ENCODE measurements at regions not wholly inside any gene's neighbourhood (a gene's known extent, or its start where the extent isn't known, plus 50 kb on each side); places are given as distances from the start of the nearest gene placed in this dataset.

GRCh38 chr18:55863876-55864275, 275.9 kb upstream of the TCF4 start:
- no peak for DNase-seq (ENCODE audit: low spot score)

GRCh38 chr18:55863391-55863706, 275.4 kb upstream of the TCF4 start:
- peaks cover 3% of the 10 kb centered on the region for H3K4me1 ChIP-seq (ENCODE audit: insufficient read depth, poor library complexity, severe bottlenecking)

More at GRCh38 chr18:55863876-55864275, 275.9 kb upstream of the TCF4 start:
- Histone ChIP-seq H3K4me3 (ENCODE audit: severe bottlenecking) (no peak overlapping the region), H3K9me3 (ENCODE audit: severe bottlenecking) (no peaks in the 10 kb centered on the region), H3K27me3 (ENCODE audit: insufficient read depth, poor library complexity, severe bottlenecking) (no peaks in the 10 kb centered on the region), H3K36me3 (ENCODE audit: low read depth) (no peaks in the 10 kb centered on the region), H3K27ac (ENCODE audit: poor library complexity, severe bottlenecking) (no peak overlapping the region), H3K4me1 (ENCODE audit: insufficient read depth, poor library complexity, severe bottlenecking) (no peaks in the 10 kb centered on the region)
- no peak for TF ChIP-seq CTCF (IDR thresholded peaks at IDR 0.05; ENCODE audit: poor library complexity, severe bottlenecking)
- no peak for ATAC-seq (ENCODE audit: low read depth)

GRCh38 chr18:55862693-55863390, 274.9 kb upstream of the TCF4 start:
- Histone ChIP-seq H3K27ac (ENCODE audit: poor library complexity, severe bottlenecking) (no peak overlapping the region), H3K4me1 (ENCODE audit: insufficient read depth, poor library complexity, severe bottlenecking) (peaks cover 8% of the 10 kb centered on the region), H3K27me3 (ENCODE audit: insufficient read depth, poor library complexity, severe bottlenecking) (no peaks in the 10 kb centered on the region), H3K4me3 (ENCODE audit: severe bottlenecking) (no peak overlapping the region), H3K36me3 (ENCODE audit: low read depth) (no peaks in the 10 kb centered on the region), H3K9me3 (ENCODE audit: severe bottlenecking) (no peaks in the 10 kb centered on the region)
- DNase-seq (ENCODE audit: low spot score): no peak
- TF ChIP-seq CTCF (IDR thresholded peaks at IDR 0.05; ENCODE audit: poor library complexity, severe bottlenecking): no peak
- ATAC-seq (ENCODE audit: low read depth): no peak

More at GRCh38 chr18:55863391-55863706, 275.4 kb upstream of the TCF4 start:
- Histone ChIP-seq H3K36me3 (ENCODE audit: low read depth) (no peaks in the 10 kb centered on the region), H3K4me3 (ENCODE audit: severe bottlenecking) (no peak overlapping the region), H3K27ac (ENCODE audit: poor library complexity, severe bottlenecking) (no peak overlapping the region), H3K27me3 (ENCODE audit: insufficient read depth, poor library complexity, severe bottlenecking) (no peaks in the 10 kb centered on the region), H3K9me3 (ENCODE audit: severe bottlenecking) (no peaks in the 10 kb centered on the region)
- DNase-seq (ENCODE audit: low spot score) (no peak), ATAC-seq (ENCODE audit: low read depth) (no peak)
- TF ChIP-seq CTCF (IDR thresholded peaks at IDR 0.05; ENCODE audit: poor library complexity, severe bottlenecking): no peak

- Histone ChIP-seq H3K4me3 (ENCODE audit: severe bottlenecking) (no peak overlapping the region), H3K4me1 (ENCODE audit: insufficient read depth, poor library complexity, severe bottlenecking) (peaks cover 23% of the 10 kb centered on the region), H3K27me3 (ENCODE audit: insufficient read depth, poor library complexity, severe bottlenecking) (no peaks in the 10 kb centered on the region), H3K36me3 (ENCODE audit: low read depth) (no peaks in the 10 kb centered on the region), H3K27ac (ENCODE audit: poor library complexity, severe bottlenecking) (no peak overlapping the region), H3K9me3 (ENCODE audit: severe bottlenecking) (no peaks in the 10 kb centered on the region)
- peak; percentile 67 for TF ChIP-seq CTCF (IDR thresholded peaks at IDR 0.05; ENCODE audit: poor library complexity, severe bottlenecking)
- DNase-seq (ENCODE audit: low spot score): no peak
- ATAC-seq (ENCODE audit: low read depth): 0 out of 3 replicates have a peak, but pooled peaks have one; percentile 40
Observed at GRCh38 chr18:55861266-55861665, 273.3 kb upstream of the TCF4 start.
